DOHH2 (cell line): ENCODE measurements at regions not wholly inside any gene's neighbourhood (a gene's known extent, or its start where the extent isn't known, plus 50 kb on each side); places are given as distances from the start of the nearest gene placed in this dataset.
"Not testable (repeated sequence)": the region's sequence is repeated elsewhere in the genome, so short reads cannot be mapped to it uniquely, and the experiment has no call there.

Source experiments
- H3F3A ChIP-seq: fragments of 200-600 bp; sonication (generic), shearing (Covaris generic); 2 replicates; pipeline ENCODE4 v1.6.0; 2016; ENCODE audit warnings: antibody characterized with exemption, mild to moderate bottlenecking; ENCODE audit not compliant: control insufficient read depth, insufficient read depth
- H3K27ac ChIP-seq: fragments of 200-600 bp; sonication (generic); 2 replicates; pipeline ENCODE4 v1.5.1; 2014; ENCODE audit warnings: low read depth, mild to moderate bottlenecking, low read length, moderate library complexity
- H3K27me3 ChIP-seq: fragments of 200-600 bp; sonication (generic); 2 replicates; pipeline ENCODE4 v1.6.1; 2014; ENCODE audit warnings: mild to moderate bottlenecking, low read length, mixed read lengths; ENCODE audit not compliant: control insufficient read depth
- H3K36me3 ChIP-seq: fragments of 200-600 bp; sonication (generic); 2 replicates; pipeline ENCODE4 v1.6.1; 2014; ENCODE audit warnings: mild to moderate bottlenecking, low read length, moderate library complexity, mixed read lengths; ENCODE audit not compliant: control insufficient read depth
- H3K4me1 ChIP-seq: fragments of 200-600 bp; sonication (generic); 2 replicates; pipeline ENCODE4 v1.6.1; 2014; ENCODE audit warnings: mild to moderate bottlenecking, low read length, mixed read lengths; ENCODE audit not compliant: control insufficient read depth
- H3K4me2 ChIP-seq: fragments of 200-600 bp; sonication (generic); 2 replicates; pipeline ENCODE4 v1.6.0; 2014; ENCODE audit warnings: mild to moderate bottlenecking, low read length, moderate library complexity
- H3K4me3 ChIP-seq: fragments of 200-600 bp; sonication (generic); 2 replicates; pipeline ENCODE4 v1.5.1; 2014; ENCODE audit warnings: mild to moderate bottlenecking, low read length, mixed read lengths
- H3K79me2 ChIP-seq: fragments of 200-600 bp; sonication (generic); 2 replicates; pipeline ENCODE4 v1.6.1; 2014; ENCODE audit warnings: mild to moderate bottlenecking, low read length, mixed read lengths; ENCODE audit not compliant: control insufficient read depth
- H3K9me2 ChIP-seq: fragments of 200-600 bp; sonication (generic); replicated peaks from 2 replicates; pipeline ENCODE4 v1.6.1; 2014; ENCODE audit warnings: mild to moderate bottlenecking, low read length, mixed read lengths; ENCODE audit not compliant: control insufficient read depth
- H3K9me3 ChIP-seq: fragments of 200-600 bp; sonication (generic); 2 replicates; pipeline ENCODE4 v1.6.1; 2014; ENCODE audit warnings: antibody characterized with exemption, low read length, mixed read lengths; ENCODE audit not compliant: control insufficient read depth, insufficient read depth
- H4K20me1 ChIP-seq: fragments of 200-600 bp; sonication (generic); 2 replicates; pipeline ENCODE4 v1.6.0; 2014; ENCODE audit warnings: low read depth, mild to moderate bottlenecking, antibody characterized with exemption, low read length, moderate library complexity; ENCODE audit not compliant: control insufficient read depth, insufficient read depth
- CTCF ChIP-seq: fragments of 200-600 bp; sonication (generic); IDR thresholded peaks from one replicate; pipeline ENCODE4 v1.5.1; 2014; ENCODE audit warnings: antibody characterized with exemption, mild to moderate bottlenecking, low read depth, low read length; ENCODE audit not compliant: poor library complexity, severe bottlenecking
- EZH2phosphoT487 ChIP-seq: fragments of 200-600 bp; sonication (generic); IDR thresholded peaks from 2 replicates; pipeline ENCODE4 v1.6.1; 2017; ENCODE audit warnings: borderline replicate concordance, mild to moderate bottlenecking, antibody characterized with exemption, low read length, moderate library complexity, mixed read lengths

- Histone ChIP-seq H3K79me2 (no peaks in the 10 kb centered on the region), H3K27ac (peak overlapping the region; percentile 68), H4K20me1 (no peaks in the 10 kb centered on the region), H3F3A (peaks cover 4% of the 10 kb centered on the region; the same call in 1 of the 2 replicates), H3K36me3 (no peaks in the 10 kb centered on the region), H3K4me2 (peak overlapping the region; percentile 75), H3K9me3 (no peaks in the 10 kb centered on the region), H3K9me2 (no peaks in the 10 kb centered on the region), H3K4me3 (peak overlapping the region; percentile 61), H3K27me3 (no peaks in the 10 kb centered on the region), H3K4me1 (peaks cover 29% of the 10 kb centered on the region)
- no peak for TF ChIP-seq EZH2phosphoT487
- TF ChIP-seq CTCF: no peak
Measured at GRCh38 chr6:137811916-137812553, 55.0 kb upstream of the TNFAIP3 start.

GRCh38 chr6:137813308-137813970 is 53.6 kb upstream of the TNFAIP3 start:
- H3K27me3 ChIP-seq: no peaks in the 10 kb centered on the region
- H3K9me3 ChIP-seq: no peaks in the 10 kb centered on the region
- TF ChIP-seq CTCF: no peak
- TF ChIP-seq EZH2phosphoT487: no peak
- H3K9me2 ChIP-seq: no peaks in the 10 kb centered on the region
- H3F3A ChIP-seq: peaks cover 4% of the 10 kb centered on the region; the same call in 1 of the 2 replicates
- H3K4me3 ChIP-seq: no peak overlapping the region
- no peaks in the 10 kb centered on the region for H3K79me2 ChIP-seq
- H4K20me1 ChIP-seq: no peaks in the 10 kb centered on the region
- H3K4me1 ChIP-seq: peaks cover 29% of the 10 kb centered on the region
- H3K27ac ChIP-seq: no peak overlapping the region
- H3K36me3 ChIP-seq: no peaks in the 10 kb centered on the region
- H3K4me2 ChIP-seq: no peak overlapping the region

DNA sequence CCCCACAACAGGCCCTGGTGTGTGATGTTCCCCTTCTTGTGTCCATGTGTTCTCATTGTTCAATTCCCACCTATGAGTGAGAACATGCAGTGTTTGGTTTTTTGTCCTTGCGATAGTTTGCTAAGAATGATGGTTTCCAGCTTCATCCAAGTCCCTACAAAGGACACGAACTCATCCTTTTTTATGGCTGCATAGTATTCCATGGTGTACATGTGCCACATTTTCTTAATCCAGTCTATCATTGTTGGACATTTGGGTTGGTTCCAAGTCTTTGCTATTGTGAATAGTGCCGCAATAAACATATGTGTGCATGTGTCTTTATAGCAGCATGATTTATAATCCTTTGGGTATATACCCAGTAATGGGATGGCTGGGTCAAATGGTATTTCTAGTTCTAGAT is 53.0 kb upstream of the TNFAIP3 start:
- not testable (repeated sequence) for H3K9me2 ChIP-seq, H3K4me2 ChIP-seq, H3K36me3 ChIP-seq, H3K27ac ChIP-seq, H3K4me3 ChIP-seq, H3K27me3 ChIP-seq, H3F3A ChIP-seq, H3K9me3 ChIP-seq, H3K79me2 ChIP-seq, H4K20me1 ChIP-seq
- H3K4me1 ChIP-seq: peaks cover 29% of the 10 kb centered on the region

- Histone ChIP-seq H3K4me2 (no peak overlapping the region), H3K27me3 (no peaks in the 10 kb centered on the region), H3K9me3 (no peaks in the 10 kb centered on the region), H3K27ac (no peak overlapping the region), H3K9me2 (no peaks in the 10 kb centered on the region), H3F3A (peaks cover 4% of the 10 kb centered on the region; the same call in 1 of the 2 replicates), H3K4me3 (no peak overlapping the region), H3K36me3 (no peaks in the 10 kb centered on the region), H3K4me1 (peaks cover 38% of the 10 kb centered on the region), H3K79me2 (no peaks in the 10 kb centered on the region), H4K20me1 (no peaks in the 10 kb centered on the region)
- TF ChIP-seq CTCF (no peak), EZH2phosphoT487 (no peak)
Measured at GRCh38 chr6:137815692-137816091, 51.4 kb upstream of the TNFAIP3 start.
